GM18517 (cell line): ENCODE measurements at regions not wholly inside any gene's neighbourhood (a gene's known extent, or its start where the extent isn't known, plus 50 kb on each side); places are given as distances from the start of the nearest gene placed in this dataset.

Source experiments
- ATAC-seq: cut with Tn5 transposase; IDR thresholded peaks from one replicate; pipeline ENCODE4 v1.9.1; 2021; ENCODE audit warnings: mild to moderate bottlenecking, moderate library complexity; ENCODE audit not compliant: unreplicated experiment

- ATAC-seq, result no peak
Observed at GRCh38 chr3:174767853-174768382, 91.2 kb upstream of the NAALADL2 start.

DNA sequence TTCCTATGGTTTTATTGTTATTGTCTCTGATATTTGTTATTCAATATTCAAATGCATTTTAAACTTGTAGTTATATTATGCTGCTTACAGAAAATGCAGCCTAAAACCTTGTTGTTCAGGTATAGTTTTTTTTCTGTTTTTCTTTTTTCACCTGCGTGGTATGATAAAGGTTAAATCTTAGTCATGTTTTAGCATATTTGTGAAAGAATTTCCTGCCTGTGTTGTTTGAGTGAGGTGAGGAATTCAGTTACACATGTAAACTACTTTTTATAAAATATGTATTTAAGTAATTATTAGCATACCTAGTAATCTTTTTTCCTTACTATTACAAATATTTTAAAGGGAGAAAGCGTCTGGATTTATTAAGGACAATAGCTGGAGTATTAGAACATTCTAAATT is 90.0 kb upstream of the NAALADL2 start:
- no peak for ATAC-seq

DNA sequence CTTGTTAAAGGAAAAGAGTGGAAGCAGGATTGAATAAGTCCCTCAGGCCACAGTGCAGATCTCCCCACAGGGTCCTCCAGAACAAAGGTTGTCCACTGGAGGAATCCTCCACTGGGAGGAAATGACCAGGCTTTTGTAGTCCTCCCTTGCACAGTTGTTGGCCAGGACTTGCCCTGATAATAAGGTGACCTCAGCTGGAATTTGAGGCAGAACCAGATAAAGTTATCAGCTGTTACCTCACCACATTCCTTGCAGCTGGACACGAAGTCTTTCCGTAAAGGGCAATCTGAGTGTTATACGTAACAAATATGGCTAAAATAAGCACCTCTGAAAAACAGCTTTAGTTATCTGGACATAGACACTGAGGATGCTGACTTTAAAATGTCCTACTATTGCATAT is 83.5 kb upstream of the NAALADL2 start:
- no peak for ATAC-seq

- ATAC-seq, result no peak
Observed at GRCh38 chr3:174776123-174776522, 83.0 kb upstream of the NAALADL2 start.

- ATAC-seq, result no peak
Observed at GRCh38 chr3:174776636-174777035, 82.5 kb upstream of the NAALADL2 start.

GRCh38 chr3:174777813-174778212 is 81.3 kb upstream of the NAALADL2 start:
- no peak for ATAC-seq

GRCh38 chr3:174783502-174783901 is 75.6 kb upstream of the NAALADL2 start:
- no peak for ATAC-seq

GRCh38 chr3:174784206-174784934 is 74.8 kb upstream of the NAALADL2 start:
- ATAC-seq, result no peak

GRCh38 chr3:174786825-174787224 is 72.3 kb upstream of the NAALADL2 start:
- no peak for ATAC-seq

- ATAC-seq, result no peak
Observed at GRCh38 chr3:174791161-174791560, 68.0 kb upstream of the NAALADL2 start.

DNA sequence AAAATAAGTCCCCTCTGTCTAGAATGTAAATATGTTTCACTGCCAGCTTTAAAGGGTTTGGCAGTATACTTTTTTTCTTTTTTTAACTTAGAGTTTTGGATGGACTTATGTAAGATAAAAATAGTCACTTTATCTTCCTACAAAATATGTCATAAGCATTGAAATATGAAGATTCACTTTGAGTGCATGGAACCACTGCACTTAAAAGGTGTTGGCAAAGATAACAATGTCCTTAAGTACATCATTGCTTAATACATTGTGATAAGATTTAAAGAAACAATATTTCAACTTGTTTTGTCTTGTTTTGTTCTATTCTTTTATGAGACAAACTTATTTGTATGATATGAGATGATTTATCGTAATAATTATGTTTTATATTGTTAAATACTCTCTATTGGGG is 66.3 kb upstream of the NAALADL2 start:
- no peak for ATAC-seq
